ENCODE measurements at regions not wholly inside any gene's neighbourhood (a gene's known extent, or its start where the extent isn't known, plus 50 kb on each side); places are given as distances from the start of the nearest gene placed in this dataset.

GRCh38 chr16:80046848-80047247, 446.3 kb upstream of the MAF start:
- peaks cover 6% of the 10 kb centered on the region for H3K27me3 Mint-ChIP-seq (ENCODE audit: low read depth)
- no peaks in the 10 kb centered on the region for H3K36me3 Mint-ChIP-seq (ENCODE audit: low read depth)
- no peak for TF ChIP-seq CTCF (IDR thresholded peaks at IDR 0.05; ENCODE audit: unreplicated experiment in 3 of 3)
- no peak overlapping the region for H3K27ac Mint-ChIP-seq
- H3K4me1 Mint-ChIP-seq: no peaks in the 10 kb centered on the region
- no peaks in the 10 kb centered on the region for H3K9me3 Mint-ChIP-seq
- no peak overlapping the region for H3K4me3 Mint-ChIP-seq

GRCh38 chr16:80046261-80046660, 445.7 kb upstream of the MAF start:
- TF ChIP-seq CTCF (IDR thresholded peaks at IDR 0.05; ENCODE audit: unreplicated experiment in 3 of 3): no peak
- no peaks in the 10 kb centered on the region for H3K36me3 Mint-ChIP-seq (ENCODE audit: low read depth)

GRCh38 chr16:80045861-80046260, 445.3 kb upstream of the MAF start:
- no peaks in the 10 kb centered on the region for H3K36me3 Mint-ChIP-seq (ENCODE audit: low read depth)
- H3K4me3 Mint-ChIP-seq: no peak overlapping the region
- peaks cover 15% of the 10 kb centered on the region for H3K27me3 Mint-ChIP-seq (ENCODE audit: low read depth)
- no peak overlapping the region for H3K27ac Mint-ChIP-seq
- H3K4me1 Mint-ChIP-seq: no peaks in the 10 kb centered on the region
- H3K9me3 Mint-ChIP-seq: no peaks in the 10 kb centered on the region
- TF ChIP-seq CTCF (IDR thresholded peaks at IDR 0.05; ENCODE audit: unreplicated experiment in 3 of 3): no peak

More at GRCh38 chr16:80046261-80046660, 445.7 kb upstream of the MAF start:
- H3K4me1 Mint-ChIP-seq: no peaks in the 10 kb centered on the region
- H3K4me3 Mint-ChIP-seq: no peak overlapping the region
- H3K27ac Mint-ChIP-seq: no peak overlapping the region
- peaks cover 11% of the 10 kb centered on the region for H3K27me3 Mint-ChIP-seq (ENCODE audit: low read depth)
- no peaks in the 10 kb centered on the region for H3K9me3 Mint-ChIP-seq

GRCh38 chr16:80041410-80041809, 440.9 kb upstream of the MAF start:
- no peaks in the 10 kb centered on the region for H3K4me1 Mint-ChIP-seq
- no peak overlapping the region for H3K27ac Mint-ChIP-seq
- H3K27me3 Mint-ChIP-seq (ENCODE audit: low read depth): peaks cover 24% of the 10 kb centered on the region
- H3K4me3 Mint-ChIP-seq: no peak overlapping the region
- H3K9me3 Mint-ChIP-seq: peaks cover 8% of the 10 kb centered on the region
- no peak for TF ChIP-seq CTCF (IDR thresholded peaks at IDR 0.05; ENCODE audit: unreplicated experiment in 3 of 3)
- no peaks in the 10 kb centered on the region for H3K36me3 Mint-ChIP-seq (ENCODE audit: low read depth)

GRCh38 chr16:80040814-80041213, 440.3 kb upstream of the MAF start:
- no peak for TF ChIP-seq CTCF (IDR thresholded peaks at IDR 0.05; ENCODE audit: unreplicated experiment in 3 of 3)

GRCh38 chr16:80040413-80040812, 439.9 kb upstream of the MAF start:
- no peak for TF ChIP-seq CTCF (IDR thresholded peaks at IDR 0.05; ENCODE audit: unreplicated experiment in 3 of 3)
- peaks cover 8% of the 10 kb centered on the region for H3K9me3 Mint-ChIP-seq
- H3K4me3 Mint-ChIP-seq: no peak overlapping the region
- H3K4me1 Mint-ChIP-seq: no peaks in the 10 kb centered on the region
- no peaks in the 10 kb centered on the region for H3K36me3 Mint-ChIP-seq (ENCODE audit: low read depth)
- no peak overlapping the region for H3K27ac Mint-ChIP-seq
- H3K27me3 Mint-ChIP-seq (ENCODE audit: low read depth): peaks cover 24% of the 10 kb centered on the region

More at GRCh38 chr16:80040814-80041213, 440.3 kb upstream of the MAF start:
- H3K36me3 Mint-ChIP-seq (ENCODE audit: low read depth): no peaks in the 10 kb centered on the region
- peaks cover 24% of the 10 kb centered on the region for H3K27me3 Mint-ChIP-seq (ENCODE audit: low read depth)
- H3K9me3 Mint-ChIP-seq: peaks cover 8% of the 10 kb centered on the region
- H3K4me3 Mint-ChIP-seq: no peak overlapping the region
- no peaks in the 10 kb centered on the region for H3K4me1 Mint-ChIP-seq
- no peak overlapping the region for H3K27ac Mint-ChIP-seq

Measured in nephron (organoid).